ENCODE measurements at regions not wholly inside any gene's neighbourhood (a gene's known extent, or its start where the extent isn't known, plus 50 kb on each side); places are given as distances from the start of the nearest gene placed in this dataset.

DNA sequence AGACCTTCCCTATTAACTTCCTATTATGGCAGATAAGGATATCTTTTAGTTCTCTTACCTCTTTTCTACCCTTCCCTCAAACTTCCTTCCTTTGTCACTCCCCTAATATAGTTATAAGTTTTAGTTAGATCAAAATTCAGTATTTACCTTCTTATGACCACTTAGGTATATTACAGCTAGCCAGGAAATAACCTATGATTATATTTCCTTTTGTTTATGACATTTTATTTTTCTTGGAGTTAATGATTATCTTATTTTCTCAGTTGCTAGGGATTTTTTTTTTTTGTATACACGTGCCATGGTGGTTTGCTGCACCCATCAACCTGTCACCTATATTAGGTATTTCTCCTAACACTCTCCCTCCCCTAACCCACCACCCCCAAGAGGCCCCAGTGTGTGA, 88.2 kb upstream of the ZBED5 start:
- TF ChIP-seq EZH2 (IDR thresholded peaks at IDR 0.05; ENCODE audit: insufficient read depth, poor library complexity, severe bottlenecking), result no peak
- TF ChIP-seq EZH2phosphoT487 (IDR thresholded peaks at IDR 0.05; ENCODE audit: insufficient read depth, low read depth), result no peak

Measured in GM23248 (cell line).